ENCODE measurements at regions not wholly inside any gene's neighbourhood (a gene's known extent, or its start where the extent isn't known, plus 50 kb on each side); places are given as distances from the start of the nearest gene placed in this dataset.
"Not testable (repeated sequence)": the region's sequence is repeated elsewhere in the genome, so short reads cannot be mapped to it uniquely, and the experiment has no call there.

DNA sequence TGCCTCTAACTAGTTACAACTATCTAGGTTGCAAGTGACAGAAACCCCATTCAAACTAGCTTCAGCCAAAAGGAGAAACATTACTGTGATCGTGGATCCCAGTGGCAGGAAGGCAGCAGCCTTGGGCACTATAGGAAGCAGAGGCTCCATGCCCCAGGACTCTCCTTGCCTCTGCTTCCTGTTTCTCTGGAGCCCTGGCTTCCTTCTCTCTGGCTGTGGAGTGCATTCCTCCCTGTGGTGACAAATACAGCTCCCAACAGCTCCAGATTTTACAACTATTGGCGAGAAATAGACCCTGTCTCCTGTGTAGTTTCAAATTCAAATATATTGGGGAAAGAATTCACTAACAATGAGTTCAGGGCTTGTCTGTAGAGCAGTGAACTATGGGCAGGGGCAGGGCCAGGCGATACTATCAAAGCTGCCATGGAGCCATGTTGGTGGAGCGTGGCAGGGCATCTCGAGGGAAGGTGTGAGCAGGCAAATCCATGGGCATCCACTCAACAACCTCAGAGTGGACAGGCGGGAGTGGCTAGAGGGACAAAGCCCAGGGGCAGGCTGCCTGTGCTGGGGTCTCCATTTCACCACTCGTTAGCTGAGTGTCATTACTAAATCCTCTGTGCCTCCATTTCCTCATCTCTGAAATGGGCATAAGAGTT lies 189.5 kb downstream of the ERCC6L2 start:
- DNase-seq = peak; percentile 36

DNA sequence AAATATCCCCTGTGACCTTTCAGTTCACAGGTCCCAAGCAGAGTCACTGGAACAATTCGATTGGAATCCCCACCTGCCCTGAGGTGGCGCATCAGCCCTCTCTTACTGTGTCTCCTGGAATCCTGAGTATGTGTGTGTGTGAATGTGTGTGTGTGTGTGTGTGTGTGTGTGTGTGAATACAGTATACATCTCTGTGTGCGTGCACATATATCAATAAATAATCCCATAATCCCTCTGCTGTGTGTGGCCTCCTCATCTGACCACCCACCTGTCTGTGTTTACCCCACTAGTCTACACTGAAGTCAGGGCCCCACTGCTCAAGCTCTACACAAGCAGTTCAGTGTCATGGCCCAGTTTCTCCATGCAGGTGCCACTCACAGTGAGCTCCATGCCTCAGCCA lies 187.4 kb downstream of the ERCC6L2 start:
- DNase-seq = no peak

DNA sequence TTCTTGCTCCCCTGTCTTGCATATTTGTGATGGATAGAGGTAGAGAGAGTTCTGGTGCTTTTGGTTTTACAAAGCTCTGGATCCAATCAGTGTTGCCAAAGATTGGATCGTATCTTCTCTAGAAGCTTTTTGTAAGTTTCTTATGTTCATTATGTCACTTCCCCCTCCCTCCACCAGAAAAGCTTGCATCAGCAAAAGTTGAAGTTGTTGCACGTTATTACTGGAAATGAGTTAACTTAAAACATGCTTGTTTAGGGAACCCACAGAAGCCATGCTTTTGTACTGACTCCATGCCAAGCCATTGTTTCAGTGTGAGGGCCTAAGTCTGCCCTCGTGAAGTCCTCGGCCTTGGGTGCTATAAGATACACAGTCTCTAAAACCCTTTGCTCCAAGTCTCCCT lies 186.5 kb downstream of the ERCC6L2 start:
- DNase-seq = peak; percentile 58

DNA sequence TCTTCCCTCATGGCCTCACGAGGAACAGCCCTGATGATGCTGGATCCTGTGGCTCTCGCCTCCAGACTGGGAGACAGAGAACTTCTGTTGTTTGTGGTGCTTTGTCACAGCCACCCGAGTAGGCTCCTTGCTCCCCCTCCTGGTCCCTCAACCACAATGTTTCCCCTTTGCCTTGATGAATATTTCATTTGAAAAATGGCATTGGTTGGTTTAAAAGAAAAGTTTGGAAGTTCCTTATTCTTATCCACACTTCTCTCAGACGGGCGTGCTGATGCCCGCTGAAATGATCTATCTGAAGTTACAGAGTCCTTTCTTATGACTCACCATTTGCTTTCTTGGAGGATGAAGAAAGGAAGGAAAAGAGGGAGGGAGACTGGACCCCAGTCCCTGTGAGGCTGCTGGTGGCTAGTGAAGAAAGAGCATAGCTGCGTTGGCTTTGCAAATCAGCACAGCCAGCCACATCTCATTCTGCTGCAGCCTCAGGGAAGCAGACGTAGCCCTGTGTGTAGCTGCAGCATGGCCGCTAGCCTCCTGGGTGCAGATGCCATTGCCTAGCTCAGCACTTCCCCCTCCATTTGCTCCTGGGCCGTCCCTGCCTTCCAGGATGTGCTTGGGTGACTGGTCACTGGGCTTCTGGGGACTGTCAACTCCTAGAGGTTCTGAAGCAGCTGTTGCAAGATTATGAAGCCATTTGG lies 185.9 kb downstream of the ERCC6L2 start:
- DNase-seq = peak; percentile 24

DNA sequence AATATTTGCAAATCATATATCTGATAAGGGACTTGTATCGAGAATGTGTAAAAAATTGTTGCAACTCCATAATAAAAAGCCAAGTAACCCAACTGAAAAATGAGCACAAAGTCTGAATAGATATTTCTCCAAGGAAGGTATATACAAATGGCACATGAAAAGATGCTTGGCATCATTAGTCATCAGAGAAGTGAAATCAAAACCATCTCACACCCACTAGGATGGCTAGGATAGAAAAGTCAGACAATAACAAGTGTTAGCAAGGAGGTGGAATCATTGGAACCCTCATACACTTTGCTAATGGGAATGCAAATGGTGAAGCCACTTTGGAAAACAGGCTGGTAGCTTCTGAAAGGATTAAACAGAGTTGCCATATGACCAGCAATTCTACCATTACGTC lies 182.7 kb downstream of the ERCC6L2 start:
- no peak for DNase-seq

DNA sequence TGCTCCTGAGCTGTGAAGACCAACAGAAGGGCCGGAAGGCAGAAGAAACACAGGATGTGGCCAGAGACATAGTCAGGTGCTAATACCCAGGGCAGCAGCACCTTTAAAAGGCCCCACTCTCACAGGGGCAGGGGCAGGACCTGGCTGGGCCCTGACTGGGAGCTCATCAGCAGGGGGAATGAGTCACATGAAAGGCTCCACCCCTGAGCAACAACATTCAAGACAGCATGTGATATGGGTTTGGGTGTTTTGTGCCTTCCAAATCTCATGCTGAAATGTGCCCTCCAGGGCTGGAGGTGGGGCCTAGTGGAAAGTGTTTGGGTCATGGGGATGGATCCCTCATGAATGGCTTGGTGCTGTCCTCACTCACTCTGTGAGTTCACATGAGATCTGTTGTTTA lies 181.7 kb downstream of the ERCC6L2 start:
- DNase-seq = no peak

DNA sequence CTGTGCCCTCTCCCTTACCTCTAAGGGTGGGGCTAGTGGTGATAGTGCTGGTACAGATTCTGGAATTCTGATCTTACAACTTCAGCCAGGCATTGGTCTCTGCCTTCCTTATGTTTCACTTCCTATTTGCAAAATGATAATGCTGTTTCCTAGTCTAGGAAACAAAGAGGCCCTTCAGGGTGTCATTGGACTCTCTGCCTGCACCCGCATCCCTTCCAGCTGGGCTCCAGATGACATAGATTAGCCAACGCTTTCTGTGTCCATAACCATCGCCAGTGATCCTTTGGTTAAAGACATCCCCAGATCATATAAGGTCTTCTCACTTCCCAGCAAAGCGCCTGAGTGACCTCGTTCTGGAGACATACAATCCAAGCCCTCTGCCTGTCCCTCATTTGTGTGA lies 180.7 kb downstream of the ERCC6L2 start:
- peak; percentile 69 for DNase-seq

DNA sequence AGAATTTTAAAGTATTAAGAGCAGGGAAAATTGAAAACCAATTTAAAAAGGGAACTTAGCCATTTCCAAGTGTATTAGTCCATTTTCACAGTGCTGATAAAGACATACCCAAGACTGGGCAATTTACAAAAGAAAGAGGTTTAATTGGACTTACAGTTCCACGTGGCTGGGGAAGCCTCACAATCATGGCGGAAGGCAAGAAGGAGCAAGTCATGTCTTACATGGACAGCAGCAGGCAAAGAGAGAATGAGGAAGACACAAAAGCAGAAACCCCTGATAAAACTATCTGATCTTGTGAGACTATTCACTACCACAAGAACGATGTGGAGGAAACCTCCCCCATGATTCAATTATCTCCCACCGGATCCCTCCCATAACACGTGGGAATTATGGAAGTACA lies 178.8 kb downstream of the ERCC6L2 start:
- DNase-seq = not testable (repeated sequence)

DNA sequence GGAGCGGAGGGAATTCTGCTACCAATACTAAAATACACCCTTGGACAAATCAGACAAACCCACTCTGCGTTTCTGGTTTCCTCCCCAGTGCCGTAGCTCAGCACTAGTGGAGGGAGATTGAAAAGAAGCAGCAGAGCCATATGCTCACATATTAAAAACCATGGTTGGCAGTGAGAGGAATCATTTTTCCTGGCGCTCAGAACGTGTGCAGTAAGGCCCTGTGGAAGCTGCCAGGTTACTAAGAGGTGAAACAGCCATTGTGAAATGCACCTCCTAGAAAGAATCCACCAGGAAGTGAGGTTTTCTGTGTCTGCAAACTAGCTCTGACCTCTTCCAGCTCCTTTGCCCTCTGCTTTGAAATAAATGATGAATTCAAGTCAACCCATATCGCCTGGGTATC lies 177.2 kb downstream of the ERCC6L2 start:
- DNase-seq = peak; percentile 53

DNA sequence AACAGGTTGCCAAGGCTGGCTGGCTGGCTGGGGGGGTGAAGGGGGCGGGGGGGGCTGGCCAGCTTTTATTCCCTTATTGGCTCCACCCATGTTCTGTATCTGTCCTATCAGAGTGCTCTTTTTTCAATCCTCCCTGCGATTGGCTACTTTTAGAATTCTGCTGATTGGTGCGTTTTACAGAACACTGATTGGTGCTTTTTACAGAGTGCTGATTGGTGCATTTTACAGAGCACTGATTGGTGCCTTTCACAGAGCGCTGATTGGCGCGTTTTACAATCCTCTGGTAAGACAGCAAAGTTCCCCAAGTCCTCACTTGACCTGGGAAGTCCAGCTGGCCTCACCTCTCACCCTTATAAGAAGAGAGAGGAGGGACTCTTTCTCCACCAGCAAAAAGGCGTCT lies 175.9 kb downstream of the ERCC6L2 start:
- no peak for DNase-seq

DNA sequence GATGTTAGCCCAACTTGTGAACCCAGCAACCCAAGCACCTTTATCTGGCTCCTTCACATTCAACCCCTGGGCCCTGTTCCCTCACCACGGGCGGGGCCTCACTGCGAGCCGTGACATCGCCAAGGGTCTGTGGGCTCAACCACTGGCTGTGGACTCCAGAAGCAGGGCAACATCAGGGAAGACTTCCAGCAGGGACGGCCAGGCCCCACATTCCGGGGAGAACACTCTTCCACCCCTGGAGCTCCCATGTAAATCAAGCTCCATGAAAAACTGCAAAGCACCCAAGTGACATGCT lies 175.3 kb downstream of the ERCC6L2 start:
- no peak for DNase-seq

DNA sequence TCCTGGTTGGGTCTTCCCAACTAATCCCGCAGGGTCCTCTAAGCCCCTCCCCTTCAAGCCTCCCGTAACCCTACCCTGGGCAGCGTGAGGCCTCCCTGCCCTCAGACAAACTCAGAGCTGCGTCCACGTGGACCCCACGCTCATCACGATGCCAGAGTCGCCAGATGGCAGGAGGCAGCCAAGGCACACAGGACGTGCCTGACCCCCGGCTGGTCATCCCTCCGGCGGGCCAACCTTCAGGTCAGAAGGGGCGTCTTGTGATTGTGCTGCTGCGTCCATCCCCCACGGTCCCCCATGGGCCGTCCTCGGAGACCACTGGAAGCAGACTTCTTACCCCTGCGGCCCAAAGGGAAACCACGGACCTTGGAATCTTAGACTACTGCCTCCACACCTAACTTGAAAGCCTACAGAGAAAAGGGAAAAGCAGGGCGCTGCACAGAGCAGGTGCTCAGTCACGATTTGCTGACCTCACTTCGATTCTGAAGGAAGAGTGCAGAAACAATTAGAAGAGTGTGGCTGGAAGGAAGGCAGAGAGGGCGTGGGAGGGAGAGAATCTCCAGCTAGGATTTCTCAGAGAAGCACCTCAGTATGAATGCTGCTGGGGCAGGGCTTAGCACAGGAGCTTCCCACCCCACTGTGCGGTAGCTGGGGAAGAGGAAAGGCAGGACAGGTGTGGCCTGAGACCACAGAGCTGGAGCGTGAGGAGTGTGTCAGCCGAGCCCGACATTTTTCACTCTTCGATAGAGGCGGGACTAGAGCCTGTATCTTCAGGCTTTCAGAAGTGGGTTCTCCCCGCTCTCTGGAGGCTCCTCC lies 174.8 kb downstream of the ERCC6L2 start:
- no peak for DNase-seq

DNA sequence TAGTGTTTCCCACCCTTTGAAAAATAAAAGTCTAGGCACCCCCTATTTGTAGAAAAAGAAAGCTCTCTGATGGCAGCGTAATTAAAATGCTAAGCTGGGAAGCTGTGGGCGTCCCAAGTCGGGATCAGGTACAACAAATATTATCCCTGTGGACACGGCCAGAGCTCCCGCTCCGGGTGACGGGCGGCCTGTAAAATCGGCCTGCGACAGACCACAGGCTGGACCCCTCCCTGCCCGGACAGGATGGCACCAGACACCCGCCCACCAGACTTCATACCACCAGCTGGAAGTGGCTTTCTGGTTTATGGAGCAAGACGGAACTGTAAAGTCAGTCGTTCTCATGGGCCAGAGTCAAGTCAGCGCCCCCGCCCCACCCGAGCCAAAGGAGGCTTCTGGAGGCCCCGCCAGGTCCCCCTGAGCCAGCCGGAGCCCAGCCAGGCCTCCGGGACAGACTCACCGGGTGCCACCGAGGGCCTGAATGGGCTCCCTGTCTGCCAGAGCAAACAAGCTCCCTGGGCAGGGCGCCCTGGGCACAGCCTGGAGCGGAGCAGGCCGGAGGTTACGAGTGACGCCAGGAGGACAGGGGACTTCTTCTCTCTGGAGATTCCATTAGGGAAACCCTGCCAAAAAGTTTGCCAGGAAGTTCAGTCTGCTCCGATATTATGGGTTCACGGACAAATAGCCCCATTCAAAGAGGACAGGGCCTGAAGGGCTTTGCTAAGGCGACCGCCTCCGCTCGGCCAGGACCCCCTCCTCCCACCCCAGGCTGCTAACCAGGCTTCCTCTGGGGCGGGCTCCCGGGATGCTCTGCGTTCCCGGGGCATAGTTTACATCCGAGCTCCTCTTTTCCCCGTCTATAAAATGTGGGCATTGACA lies 173.7 kb downstream of the ERCC6L2 start:
- no peak for DNase-seq

DNA sequence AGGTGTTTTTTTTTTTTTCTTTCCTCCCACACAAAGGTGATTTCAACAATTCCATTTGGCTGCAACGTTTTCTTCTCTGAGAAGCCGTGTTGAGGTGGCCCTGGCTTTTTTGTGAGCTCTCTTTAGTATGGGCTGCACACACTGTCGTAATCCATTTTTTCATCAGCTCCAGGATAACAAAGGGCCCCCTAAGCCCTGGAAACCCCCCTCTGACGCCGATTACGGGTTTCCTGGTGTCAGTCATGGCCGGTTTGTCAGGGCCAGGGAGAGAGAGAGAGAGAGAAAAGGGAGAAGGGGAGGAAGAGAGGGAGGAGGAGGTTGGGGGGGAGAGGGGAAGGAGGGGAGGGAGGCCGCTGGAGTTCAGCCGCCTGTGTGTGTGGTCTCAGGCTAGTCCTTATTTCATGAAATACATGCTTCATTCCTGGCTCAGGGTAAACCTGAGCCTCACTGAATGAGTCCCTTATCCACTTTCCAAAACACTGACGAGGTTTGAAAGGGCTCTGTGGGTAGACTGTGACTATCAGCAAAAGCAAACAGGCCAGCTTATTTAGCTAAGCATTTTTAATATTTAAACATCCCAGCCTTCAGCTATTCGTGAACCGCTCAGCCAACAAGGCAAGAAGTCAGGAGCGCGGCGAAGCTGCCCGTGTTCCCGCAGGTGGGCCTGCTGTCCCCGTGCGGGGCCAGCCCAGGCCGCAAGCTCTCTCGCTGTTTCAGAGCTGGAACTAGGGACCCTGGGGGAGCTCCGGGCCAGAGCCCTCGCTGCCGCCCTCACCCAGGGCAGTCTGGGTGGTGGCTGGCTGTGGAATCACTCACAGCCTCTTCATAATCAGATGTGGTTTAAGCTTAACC lies 172.8 kb downstream of the ERCC6L2 start:
- peak; percentile 20 for DNase-seq

DNA sequence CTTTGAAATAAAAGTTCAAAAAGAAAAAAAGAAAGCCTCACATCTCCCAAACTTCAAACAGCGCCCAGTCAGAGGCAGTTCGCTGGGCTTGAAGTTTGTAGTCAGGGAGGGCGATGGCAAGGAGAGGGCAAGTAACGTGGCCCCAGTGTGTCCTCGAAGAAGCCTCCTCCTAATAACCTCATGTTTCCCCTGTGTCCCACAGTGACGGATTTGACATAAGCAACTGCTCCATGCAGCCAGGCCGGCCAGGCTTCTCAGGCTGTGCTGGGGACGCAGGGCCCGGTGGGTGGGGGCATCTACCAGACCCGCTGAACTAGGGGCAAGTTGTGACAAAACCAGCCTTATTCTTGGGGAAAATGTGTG lies 172.2 kb downstream of the ERCC6L2 start:
- DNase-seq = no peak

DNA sequence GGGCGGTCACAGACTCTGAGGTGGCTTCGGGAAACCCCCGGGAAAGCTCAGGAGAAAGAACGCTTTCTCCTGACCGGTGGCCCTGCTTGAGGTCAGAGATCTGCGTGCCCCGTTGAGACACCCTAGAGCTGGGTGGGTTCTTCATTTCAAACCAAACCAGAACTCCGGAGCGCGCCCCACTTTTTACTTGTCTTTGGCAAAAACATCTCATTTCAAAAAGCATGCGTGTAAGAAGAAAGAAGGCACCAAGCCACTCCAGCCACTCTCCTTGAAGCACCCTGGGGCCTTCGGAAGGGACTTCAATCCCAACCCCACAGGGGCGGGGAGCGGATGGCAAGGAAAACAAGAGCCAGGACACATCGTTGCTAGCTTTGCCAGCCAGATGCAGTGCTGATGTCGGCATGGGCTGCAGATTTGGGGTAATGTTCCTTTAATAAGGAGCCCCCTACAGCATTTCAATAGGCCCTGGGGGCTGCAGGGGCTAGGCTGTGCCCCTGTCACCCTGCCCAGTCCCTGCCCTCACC lies 171.7 kb downstream of the ERCC6L2 start:
- no peak for DNase-seq

DNA sequence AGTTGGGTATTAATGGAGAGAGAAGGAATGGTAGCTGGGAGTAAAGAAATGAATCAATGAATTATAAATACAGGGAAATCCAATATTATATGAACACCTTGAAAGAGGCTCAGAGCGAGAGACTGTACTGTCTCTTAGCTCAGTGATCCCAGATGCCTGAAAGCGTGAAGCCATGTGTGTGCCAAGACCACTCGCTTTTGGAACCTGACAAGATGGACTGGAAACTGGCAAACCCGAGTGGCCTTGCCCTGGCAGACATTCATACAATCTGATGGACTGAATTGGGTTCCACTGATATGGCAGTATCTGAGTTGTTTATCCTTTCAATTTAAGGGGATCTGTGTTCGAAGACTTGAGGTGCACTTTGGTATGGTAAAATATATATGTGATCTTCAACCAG lies 170.3 kb downstream of the ERCC6L2 start:
- no peak for DNase-seq

DNA sequence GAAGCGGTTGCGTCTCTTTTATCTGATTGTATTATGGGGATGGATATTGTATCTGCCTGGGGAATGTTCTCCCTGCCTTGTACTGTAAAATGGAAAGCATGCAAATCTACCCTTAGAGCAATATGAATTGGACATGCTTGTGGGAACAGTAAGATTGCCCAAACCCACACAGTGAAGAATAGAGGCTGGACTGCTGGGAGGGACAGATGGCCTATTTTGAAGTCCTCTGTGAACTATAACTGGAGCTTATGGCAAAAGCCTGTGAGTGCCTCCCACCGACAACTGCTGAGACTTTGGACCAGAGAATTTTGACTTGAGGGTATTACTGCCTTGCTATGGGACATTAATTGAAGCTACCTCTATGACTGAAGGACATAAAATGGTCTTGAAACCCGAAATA lies 168.9 kb downstream of the ERCC6L2 start:
- DNase-seq = no peak

DNA sequence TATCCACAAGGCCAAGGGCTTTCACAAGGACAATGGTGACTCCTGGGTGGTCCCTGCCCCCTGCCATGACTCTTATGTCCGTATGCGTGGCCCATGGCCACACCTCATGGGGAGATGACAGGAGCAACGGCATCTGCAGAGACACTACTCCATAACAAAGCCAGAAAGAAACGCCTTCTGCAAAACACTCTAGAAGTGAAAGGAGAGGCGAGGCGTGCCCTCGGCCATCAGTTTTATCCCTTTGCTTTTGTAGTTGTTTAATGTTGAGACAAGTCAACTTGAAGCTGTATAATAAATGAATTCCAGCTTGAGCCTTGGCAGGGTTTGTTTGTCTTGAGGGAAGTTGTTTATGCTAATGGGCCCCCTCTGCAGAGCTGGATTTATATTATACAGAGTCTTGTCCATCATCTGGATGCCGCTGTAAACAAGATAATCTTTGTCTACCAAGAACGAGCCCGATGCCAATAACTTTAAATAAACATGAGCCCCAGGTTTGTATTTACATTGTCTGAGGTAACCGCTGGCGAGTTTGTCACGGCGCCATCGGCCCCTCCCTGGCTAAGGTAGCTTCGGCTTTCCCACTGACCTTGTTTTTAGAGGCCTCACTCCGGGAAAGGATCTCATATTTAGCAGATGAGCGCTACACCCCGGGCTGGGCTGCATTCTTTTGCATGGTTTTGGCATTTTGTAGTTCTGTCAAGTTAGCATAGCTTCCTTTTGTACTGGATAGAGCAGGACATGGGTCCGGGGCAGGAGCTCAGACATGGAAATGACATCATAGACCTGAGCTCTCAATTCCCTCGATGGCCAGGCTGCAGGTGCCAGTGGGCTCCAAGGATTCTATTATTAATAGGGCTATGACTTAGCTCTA lies 165.3 kb downstream of the ERCC6L2 start:
- peak; percentile 86 for DNase-seq

DNA sequence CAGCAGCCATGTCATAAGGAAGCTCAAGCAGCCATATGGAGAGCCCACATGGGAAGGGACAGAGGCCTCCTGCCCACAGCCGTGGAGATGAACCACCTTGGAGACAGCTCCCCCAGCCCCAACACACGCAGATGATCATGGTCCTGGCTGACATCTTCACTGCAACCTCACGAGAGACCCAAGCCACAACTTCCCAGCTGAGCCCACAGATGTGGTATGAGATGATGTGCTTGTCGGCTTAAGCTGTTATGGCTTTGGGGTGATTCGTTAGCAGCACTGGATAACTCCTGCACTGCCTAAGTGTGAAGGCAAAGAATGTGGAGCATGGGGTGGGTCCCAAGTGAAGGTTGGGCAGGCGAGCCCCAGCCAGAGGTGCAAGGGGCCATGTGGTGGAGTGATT lies 163.4 kb downstream of the ERCC6L2 start:
- no peak for DNase-seq

DNA sequence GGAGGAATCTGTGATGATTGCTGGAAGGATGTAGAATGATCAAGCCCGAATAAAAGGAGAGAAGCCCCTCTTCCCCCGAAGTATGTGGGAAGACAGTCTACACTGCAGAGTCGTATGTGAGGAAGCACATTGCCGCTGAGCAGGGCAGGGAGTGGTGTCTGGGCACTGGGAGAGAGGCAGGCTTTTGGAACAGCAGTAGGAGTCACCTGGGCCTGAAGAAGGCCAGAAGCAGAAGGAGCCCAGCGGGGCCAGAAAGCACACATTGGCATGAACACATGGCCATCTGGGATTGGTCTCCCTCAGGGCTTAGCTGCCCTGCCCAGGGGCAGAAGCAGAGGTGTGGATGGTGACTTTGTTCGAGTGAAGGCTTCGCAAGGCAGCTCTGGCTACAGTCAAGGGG lies 162.8 kb downstream of the ERCC6L2 start:
- DNase-seq = no peak
